ENCODE measurements at regions not wholly inside any gene's neighbourhood (a gene's known extent, or its start where the extent isn't known, plus 50 kb on each side); places are given as distances from the start of the nearest gene placed in this dataset.

GRCh38 chr10:71009126-71009525 is 120.8 kb upstream of the PCBD1 start:
- no peak for TF ChIP-seq ZNF274 (IDR thresholded peaks at IDR 0.05; ENCODE audit: low read depth, low read length)
- TF ChIP-seq POLR2AphosphoS5 (IDR thresholded peaks at IDR 0.05; ENCODE audit: low read depth, low read length), result no peak
- TF ChIP-seq, protein P1, sequence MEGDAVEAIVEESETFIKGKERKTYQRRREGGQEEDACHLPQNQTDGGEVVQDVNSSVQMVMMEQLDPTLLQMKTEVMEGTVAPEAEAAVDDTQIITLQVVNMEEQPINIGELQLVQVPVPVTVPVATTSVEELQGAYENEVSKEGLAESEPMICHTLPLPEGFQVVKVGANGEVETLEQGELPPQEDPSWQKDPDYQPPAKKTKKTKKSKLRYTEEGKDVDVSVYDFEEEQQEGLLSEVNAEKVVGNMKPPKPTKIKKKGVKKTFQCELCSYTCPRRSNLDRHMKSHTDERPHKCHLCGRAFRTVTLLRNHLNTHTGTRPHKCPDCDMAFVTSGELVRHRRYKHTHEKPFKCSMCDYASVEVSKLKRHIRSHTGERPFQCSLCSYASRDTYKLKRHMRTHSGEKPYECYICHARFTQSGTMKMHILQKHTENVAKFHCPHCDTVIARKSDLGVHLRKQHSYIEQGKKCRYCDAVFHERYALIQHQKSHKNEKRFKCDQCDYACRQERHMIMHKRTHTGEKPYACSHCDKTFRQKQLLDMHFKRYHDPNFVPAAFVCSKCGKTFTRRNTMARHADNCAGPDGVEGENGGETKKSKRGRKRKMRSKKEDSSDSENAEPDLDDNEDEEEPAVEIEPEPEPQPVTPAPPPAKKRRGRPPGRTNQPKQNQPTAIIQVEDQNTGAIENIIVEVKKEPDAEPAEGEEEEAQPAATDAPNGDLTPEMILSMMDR (IDR thresholded peaks at IDR 0.05 in 2 of 3, conservative IDR thresholded peaks at IDR 0.05 in 1 of 3; ENCODE audit: borderline replicate concordance in 1 of 3, insufficient read depth in 1 of 3, low read depth in 2 of 3, low read length in 2 of 3), result no peak
- no peak for TF ChIP-seq EZH2 (IDR thresholded peaks at IDR 0.05)
- TF ChIP-seq SIN3A (IDR thresholded peaks at IDR 0.05; ENCODE audit: low read depth), result no peak
- no peak for TF ChIP-seq EZH2phosphoT487 (IDR thresholded peaks at IDR 0.05; ENCODE audit: borderline replicate concordance)
- TF ChIP-seq ELF1 (IDR thresholded peaks at IDR 0.05; ENCODE audit: borderline replicate concordance, low read depth), result no peak

Data from HCT116 (cell line).